NCI-H1092 (cell line): ENCODE measurements at regions not wholly inside any gene's neighbourhood (a gene's known extent, or its start where the extent isn't known, plus 50 kb on each side); places are given as distances from the start of the nearest gene placed in this dataset.

Source experiments
- DNase-seq: peaks from one replicate; lab custom pipeline; 2025; lab: John Stamatoyannopoulos, UW

- DNase-seq, result no peak
Measured at GRCh38 chr13:50684366-50684765, 159.1 kb downstream of the DLEU7 start.

GRCh38 chr13:50685491-50685890 is 158.0 kb downstream of the DLEU7 start:
- DNase-seq, result peak; percentile 47

- no peak for DNase-seq
Measured at GRCh38 chr13:50685956-50686355, 157.5 kb downstream of the DLEU7 start.

GRCh38 chr13:50686551-50686950 is 156.9 kb downstream of the DLEU7 start:
- DNase-seq, result no peak

- DNase-seq, result no peak
Measured at GRCh38 chr13:50687545-50687944, 155.9 kb downstream of the DLEU7 start.

- DNase-seq, result no peak
Measured at GRCh38 chr13:50690006-50690405, 153.5 kb downstream of the DLEU7 start.

GRCh38 chr13:50691176-50691680 is 152.3 kb downstream of the DLEU7 start:
- no peak for DNase-seq

- no peak for DNase-seq
Measured at GRCh38 chr13:50691681-50692263, 151.7 kb downstream of the DLEU7 start.

- DNase-seq, result no peak
Measured at GRCh38 chr13:50692396-50692915, 151.0 kb downstream of the DLEU7 start.

- no peak for DNase-seq
Measured at GRCh38 chr13:50693727-50694126, 149.8 kb downstream of the DLEU7 start.

GRCh38 chr13:50697746-50698539 is 145.5 kb downstream of the DLEU7 start:
- DNase-seq, result no peak

GRCh38 chr13:50699874-50700663 is 143.4 kb downstream of the DLEU7 start:
- DNase-seq, result no peak

GRCh38 chr13:50700664-50701305 is 142.7 kb downstream of the DLEU7 start:
- DNase-seq, result no peak

- no peak for DNase-seq
Measured at GRCh38 chr13:50701469-50701868, 142.0 kb downstream of the DLEU7 start.

- DNase-seq, result no peak
Measured at GRCh38 chr13:50706505-50706904, 137.0 kb downstream of the DLEU7 start.

- no peak for DNase-seq
Measured at GRCh38 chr13:50707628-50708027, 135.9 kb downstream of the DLEU7 start.

GRCh38 chr13:50708461-50708860 is 135.0 kb downstream of the DLEU7 start:
- no peak for DNase-seq

GRCh38 chr13:50709058-50709457 is 134.4 kb downstream of the DLEU7 start:
- no peak for DNase-seq

GRCh38 chr13:50711131-50711815 is 132.2 kb downstream of the DLEU7 start:
- DNase-seq, result no peak

- DNase-seq, result no peak
Measured at GRCh38 chr13:50711996-50712395, 131.5 kb downstream of the DLEU7 start.

GRCh38 chr13:50712456-50712855 is 131.0 kb downstream of the DLEU7 start:
- DNase-seq, result no peak
